IMR-90 (cell line): ENCODE measurements at regions not wholly inside any gene's neighbourhood (a gene's known extent, or its start where the extent isn't known, plus 50 kb on each side); places are given as distances from the start of the nearest gene placed in this dataset.
"Not testable (repeated sequence)": the region's sequence is repeated elsewhere in the genome, so short reads cannot be mapped to it uniquely, and the experiment has no call there.

Experiments used
- ATAC-seq: fragments of 200-7000 bp; cut with Tn5 transposase; 2 replicates; pipeline ENCODE4 v1.9.1; 2020; ENCODE audit warnings: low read depth, mild to moderate bottlenecking, moderate library complexity
- BruUV-seq: library from RNA; stranded (reverse); fragments of 400-500 nt; replicated peaks from 2 replicates; lab custom pipeline; 2021; lab: Mats Ljungman, UMichigan
- CTCF ChIA-PET: fragments of 300-600 bp; formaldehyde crosslinking; extraction: SDS; loops from one replicate; lab custom pipeline; 2021; ENCODE audit warnings: antibody characterized with exemption; lab: Yijun Ruan, JAX
- POLR2A ChIA-PET: fragments of 300-600 bp; sonication (Branson Sonifier 250); formaldehyde crosslinking; loops from one replicate; lab custom pipeline; 2022; ENCODE audit warnings: antibody characterized with exemption; ENCODE audit not compliant: unreplicated experiment; lab: Charles Lee
- DNase-seq: peaks from one replicate; pipeline ENCODE4 v3.0.0; 2013
- H2AFZ ChIP-seq: replicated peaks from 2 replicates; pipeline ENCODE3; 2013; ENCODE audit warnings: low read length, mild to moderate bottlenecking; ENCODE audit not compliant: poor library complexity
- H2AK5ac ChIP-seq: 2 replicates; pipeline ENCODE4 v1.6.1; 2013; ENCODE audit warnings: low read depth, low read length, inconsistent platforms
- H2AK9ac ChIP-seq: replicated peaks from 2 replicates; pipeline ENCODE3; 2013; ENCODE audit warnings: mild to moderate bottlenecking, low read depth, low read length, moderate library complexity; ENCODE audit not compliant: poor library complexity
- H2BK120ac ChIP-seq: 2 replicates; pipeline ENCODE4 v1.6.1; 2013; ENCODE audit warnings: low read depth, low read length, inconsistent platforms
- H2BK15ac ChIP-seq: 3 replicates; pipeline ENCODE4 v1.6.1; 2013; ENCODE audit warnings: low read depth, low read length, inconsistent platforms
- H2BK20ac ChIP-seq: 2 replicates; pipeline ENCODE4 v1.6.1; 2013; ENCODE audit warnings: low read depth, mild to moderate bottlenecking, inconsistent platforms, low read length, moderate library complexity
- H2BK5ac ChIP-seq: 2 replicates; pipeline ENCODE4 v1.6.1; 2013; ENCODE audit warnings: mild to moderate bottlenecking, low read depth, low read length, inconsistent platforms; ENCODE audit not compliant: poor library complexity, severe bottlenecking
- H3K14ac ChIP-seq: replicated peaks from 2 replicates; pipeline ENCODE4 v1.6.1; 2013; ENCODE audit warnings: low read depth, low read length, inconsistent platforms
- H3K18ac ChIP-seq: 2 replicates; pipeline ENCODE4 v1.6.1; 2013; ENCODE audit warnings: low read depth, low read length, control low read depth
- H3K23ac ChIP-seq: 2 replicates; pipeline ENCODE4 v1.6.1; 2013; ENCODE audit warnings: low read depth, low read length, inconsistent platforms
- H3K27ac ChIP-seq: 2 replicates; pipeline ENCODE4 v1.5.1; 2013; ENCODE audit warnings: mild to moderate bottlenecking, control low read depth, low read length; ENCODE audit not compliant: insufficient read depth
- H3K27me3 ChIP-seq: 2 replicates; pipeline ENCODE4 v1.6.1; 2013; ENCODE audit warnings: low read length; ENCODE audit not compliant: control insufficient read depth, insufficient read depth
- H3K36me3 ChIP-seq: 2 replicates; pipeline ENCODE4 v1.6.1; 2013; ENCODE audit warnings: low read length, mixed read lengths; ENCODE audit not compliant: control insufficient read depth, insufficient read depth
- H3K4ac ChIP-seq: 2 replicates; pipeline ENCODE4 v1.6.1; 2013; ENCODE audit warnings: low read depth, low read length, inconsistent platforms
- H3K4me1 ChIP-seq: 2 replicates; pipeline ENCODE4 v1.6.1; 2013; ENCODE audit warnings: low read length, mixed read lengths; ENCODE audit not compliant: control insufficient read depth, insufficient read depth
- H3K4me2 ChIP-seq: 2 replicates; pipeline ENCODE4 v1.6.1; 2013; ENCODE audit warnings: low read depth, mild to moderate bottlenecking, control low read depth, low read length, moderate library complexity
- H3K4me3 ChIP-seq: 2 replicates; pipeline ENCODE4 v1.5.1; 2013; ENCODE audit warnings: low read depth, mild to moderate bottlenecking, control low read depth, low read length, moderate library complexity; ENCODE audit not compliant: insufficient read depth
- H3K56ac ChIP-seq: 2 replicates; pipeline ENCODE4 v1.6.1; 2013; ENCODE audit warnings: low read length, inconsistent platforms; ENCODE audit not compliant: insufficient read depth; ENCODE audit errors: extremely low read depth
- H3K79me1 ChIP-seq, 2 experiments: 2 replicates each; pipeline ENCODE4 v1.6.1; 2013; ENCODE audit warnings: low read length in 2 of 2, inconsistent platforms in 1 of 2, low read depth in 1 of 2
- H3K9ac ChIP-seq: 2 replicates; pipeline ENCODE4 v1.6.1; 2013; ENCODE audit warnings: low read depth, low read length, control low read depth
- H3K9me1 ChIP-seq: 2 replicates; pipeline ENCODE4 v1.6.1; 2013; ENCODE audit warnings: low read length, inconsistent platforms; ENCODE audit not compliant: insufficient read depth
- H3K9me3 ChIP-seq: 2 replicates; pipeline ENCODE4 v1.6.1; 2013; ENCODE audit warnings: low read length; ENCODE audit not compliant: control insufficient read depth, insufficient read depth
- H4K20me1 ChIP-seq: 2 replicates; pipeline ENCODE4 v1.6.1; 2013; ENCODE audit warnings: low read length, inconsistent platforms; ENCODE audit not compliant: insufficient read depth
- H4K5ac ChIP-seq: 2 replicates; pipeline ENCODE4 v1.6.1; 2013; ENCODE audit warnings: mild to moderate bottlenecking, low read depth, low read length, control low read depth
- H4K8ac ChIP-seq, 2 experiments: 2 replicates each; pipeline ENCODE4 v1.6.1; 2013; ENCODE audit warnings: low read depth in 2 of 2, low read length in 2 of 2, control low read depth in 1 of 2, inconsistent platforms in 1 of 2
- H4K91ac ChIP-seq: 2 replicates; pipeline ENCODE4 v1.6.1; 2013; ENCODE audit warnings: low read depth, low read length, inconsistent platforms; ENCODE audit not compliant: insufficient read depth
- MXI1 ChIP-seq: IDR thresholded peaks from 2 replicates; pipeline ENCODE4 v1.6.1; 2012; ENCODE audit warnings: low read depth, mild to moderate bottlenecking, low read length, moderate library complexity, borderline replicate concordance
- RAD21 ChIP-seq: IDR thresholded peaks from 2 replicates; pipeline ENCODE4 v1.6.1; 2012; ENCODE audit warnings: low read length, improper control_type of control experiment
- SMC3 ChIP-seq: fragments of 150-350 bp; IDR thresholded peaks from 2 replicates; pipeline ENCODE4 v1.6.1; 2016; ENCODE audit warnings: low read depth, mild to moderate bottlenecking, antibody characterized with exemption, low read length, moderate library complexity
- WGBS, 2 experiments: methylation state at CpG; one replicate each; pipeline versions ENCODE4 v1.1.5 to v1.1.7; 2013; ENCODE audit warnings: missing lambda C conversion rate in 2 of 2; ENCODE audit not compliant: insufficient read length in 1 of 2; ENCODE audit errors: extremely low coverage in 2 of 2; 5-methylcytosine and 5-hydroxymethylcytosine counted together
- dilution Hi-C: fragments of 300-500 bp; cut with HindIII; formaldehyde crosslinking; loops from one replicate; pipeline ENCODE4 v1.14.3; 2018; ENCODE audit warnings: low sequenced_read_pairs; ENCODE audit not compliant: unreplicated experiment
- in situ Hi-C: fragments of 300-500 bp; cut with MboI; formaldehyde crosslinking; loops from 3 replicates; pipeline ENCODE4 v1.14.3; 2019; ENCODE audit warnings: low sequenced_read_pairs, inconsistent platforms, mixed read lengths
- intact Hi-C: fragments of 100-400 bp; cut with micrococcal nuclease; formaldehyde crosslinking; loops from 2 replicates; pipeline ENCODE4 v1.10.0; 2022
- TF ChIP-seq, protein P1 (sequence below): fragments of 150-350 bp; IDR thresholded peaks from 2 replicates; pipeline ENCODE4 v1.6.1; 2017; ENCODE audit warnings: mild to moderate bottlenecking, antibody characterized with exemption, low read length, low read depth

DNA sequence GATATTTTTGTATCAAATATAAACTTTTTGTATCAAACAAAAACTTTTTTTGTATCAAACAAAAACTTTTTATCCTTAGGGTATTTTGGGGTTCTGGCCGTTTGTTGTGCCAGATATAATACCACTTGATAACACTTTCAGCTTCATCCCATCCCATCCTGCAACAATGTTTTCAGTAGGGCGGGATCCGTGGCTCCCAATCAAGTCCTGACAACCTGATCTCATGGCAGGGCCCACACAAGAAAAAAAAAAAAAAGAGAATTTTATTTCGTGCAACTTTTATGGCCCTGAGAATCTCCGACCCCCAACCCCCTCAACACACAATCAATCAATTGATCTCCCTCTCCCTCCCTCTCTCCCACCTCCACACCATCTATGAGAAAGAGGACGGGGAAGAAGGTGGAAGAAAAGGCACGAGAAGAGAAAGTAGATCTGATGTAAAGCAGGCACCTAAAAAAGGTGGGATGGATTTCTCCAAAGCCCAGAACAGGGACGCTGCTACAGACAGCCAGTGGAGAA is 4749.6 kb upstream of the OR11H1 start:
- Histone ChIP-seq H4K5ac (no peak overlapping the region), H3K79me1 (no peaks in the 10 kb centered on the region), H2BK15ac (no peak overlapping the region), H3K36me3 (no peaks in the 10 kb centered on the region), H2AFZ (no peak overlapping the region), H3K23ac (no peak overlapping the region), H3K9ac (no peak overlapping the region), H3K27me3 (no peaks in the 10 kb centered on the region), H3K4me2 (no peak overlapping the region), H3K14ac (no peak overlapping the region), H3K4ac (no peak overlapping the region), H2AK9ac (no peak overlapping the region), H2BK20ac (no peak overlapping the region), H3K4me3 (no peak overlapping the region), H3K18ac (no peak overlapping the region), H3K9me1 (no peaks in the 10 kb centered on the region), H2AK5ac (no peak overlapping the region), H4K20me1 (no peaks in the 10 kb centered on the region), H4K91ac (no peak overlapping the region), H3K9me3 (peaks cover 38% of the 10 kb centered on the region), H3K56ac (no peak overlapping the region), H4K8ac (no peak overlapping the region), H3K4me1 (no peaks in the 10 kb centered on the region), H2BK5ac (no peak overlapping the region), H2BK120ac (no peak overlapping the region), H3K27ac (no peak overlapping the region)
- TF ChIP-seq RAD21 = no peak
- TF ChIP-seq, protein P1, sequence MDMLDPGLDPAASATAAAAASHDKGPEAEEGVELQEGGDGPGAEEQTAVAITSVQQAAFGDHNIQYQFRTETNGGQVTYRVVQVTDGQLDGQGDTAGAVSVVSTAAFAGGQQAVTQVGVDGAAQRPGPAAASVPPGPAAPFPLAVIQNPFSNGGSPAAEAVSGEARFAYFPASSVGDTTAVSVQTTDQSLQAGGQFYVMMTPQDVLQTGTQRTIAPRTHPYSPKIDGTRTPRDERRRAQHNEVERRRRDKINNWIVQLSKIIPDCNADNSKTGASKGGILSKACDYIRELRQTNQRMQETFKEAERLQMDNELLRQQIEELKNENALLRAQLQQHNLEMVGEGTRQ = no peak
- no peak for TF ChIP-seq SMC3
- TF ChIP-seq MXI1 = no peak
- WGBS, 2 experiments = 19% methylated on average over 2 of the region's 8 CpGs; no CpG with 5 or more reads in 1 of the 2 experiments
- ChIA-PET POLR2A (no interaction called here), CTCF (no interaction called here)
- in situ Hi-C loops = no loop called here
- dilution Hi-C loops = no loop called here
- DNase-seq (no peak), ATAC-seq (no peak)
- intact Hi-C loops = no loop called here
- BruUV-seq = no TSS peak

DNA sequence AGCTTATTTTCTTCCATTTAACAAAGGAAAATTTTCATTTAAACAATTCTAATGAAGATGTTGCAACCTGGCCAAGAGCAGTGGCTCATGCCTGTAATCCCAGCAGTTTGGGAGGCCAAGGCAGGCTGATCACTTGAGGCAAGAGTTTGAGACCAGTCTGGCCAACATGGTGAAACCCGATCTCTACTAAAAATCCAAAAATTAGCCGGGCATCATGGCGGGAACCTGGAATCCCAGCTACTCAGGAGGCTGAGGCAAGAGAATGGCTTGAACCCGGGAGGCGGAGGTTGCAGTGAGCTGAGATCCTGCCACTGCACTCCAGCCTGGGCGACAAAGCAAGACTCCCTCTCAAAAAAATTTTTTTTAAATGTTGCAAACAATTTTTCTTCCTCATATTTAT is 4748.8 kb upstream of the OR11H1 start:
- H2BK120ac ChIP-seq, POLR2A ChIA-PET, H3K36me3 ChIP-seq, H3K4me1 ChIP-seq, H3K4me3 ChIP-seq, H3K9ac ChIP-seq, H3K27ac ChIP-seq, dilution Hi-C loops, H2AK5ac ChIP-seq, BruUV-seq, H2BK20ac ChIP-seq, ATAC-seq, H4K20me1 ChIP-seq, DNase-seq, H3K23ac ChIP-seq, in situ Hi-C loops, H4K8ac ChIP-seq, H4K91ac ChIP-seq, H2AFZ ChIP-seq, H3K79me1 ChIP-seq, H3K4me2 ChIP-seq, H4K5ac ChIP-seq, H3K27me3 ChIP-seq, H2AK9ac ChIP-seq, H3K56ac ChIP-seq, H3K9me1 ChIP-seq, H3K4ac ChIP-seq, H2BK5ac ChIP-seq, H3K18ac ChIP-seq, H2BK15ac ChIP-seq, intact Hi-C loops, CTCF ChIA-PET, H3K14ac ChIP-seq: not testable (repeated sequence)
- H3K9me3 ChIP-seq = peaks cover 38% of the 10 kb centered on the region
- 54% methylated on average over 3 of the region's 6 CpGs; no CpG with 5 or more reads in 1 of the 2 experiments for WGBS, 2 experiments
